B cell (primary cell): ENCODE measurements at regions not wholly inside any gene's neighbourhood (a gene's known extent, or its start where the extent isn't known, plus 50 kb on each side); places are given as distances from the start of the nearest gene placed in this dataset.

Experiments used
- ATAC-seq: fragments of 200-7000 bp; cut with Tn5 transposase; one replicate; pipeline ENCODE4 v1.10.0; 2021; ENCODE audit warnings: low read depth, mild to moderate bottlenecking, moderate number of reproducible peaks, moderate library complexity
- CTCF ChIA-PET: fragments of 350-600 bp; sonication (Branson Sonifier 250); formaldehyde crosslinking; loops from one replicate; lab custom pipeline; 2021; ENCODE audit warnings: antibody characterized with exemption, inconsistent platforms; lab: Charles Lee
- POLR2A ChIA-PET: fragments of 350-600 bp; sonication (Branson Sonifier 250); formaldehyde crosslinking; loops from one replicate; lab custom pipeline; 2021; ENCODE audit warnings: antibody characterized with exemption; lab: Charles Lee
- DNase-seq: peaks from one replicate; pipeline ENCODE4 v3.0.0; 2013
- H2AFZ ChIP-seq: 2 replicates; pipeline ENCODE4 v1.6.1; 2012; ENCODE audit warnings: mild to moderate bottlenecking, low read depth, low read length; ENCODE audit not compliant: insufficient read depth, poor library complexity, severe bottlenecking
- H3K27ac ChIP-seq, 2 donors: 1 replicate in 1 of 2; 2 replicates in 1 of 2; pipeline ENCODE4 v1.5.1; 2012 to 2013; ENCODE audit warnings: low read length in 2 of 2, mild to moderate bottlenecking in 2 of 2, moderate library complexity in 1 of 2
- H3K27me3 ChIP-seq, 4 experiments: fragments of 200-600 bp in 1 of 4; sonication (generic) in 1 of 4; replicated peaks in 1 of 4; 1 replicate in 2 of 4; 2 replicates in 2 of 4; pipeline versions ENCODE4 v1.6.1 to v1.7.0; 2013 to 2016; ENCODE audit warnings: low read length in 3 of 4, mild to moderate bottlenecking in 2 of 4, mixed read lengths in 1 of 4, moderate library complexity in 1 of 4; ENCODE audit not compliant: insufficient read depth in 4 of 4, control insufficient read depth in 3 of 4; ENCODE audit errors: control extremely low read depth in 1 of 4
- H3K36me3 ChIP-seq, 2 experiments: replicated peaks in 1 of 2; 1 replicate in 1 of 2; 2 replicates in 1 of 2; pipeline versions ENCODE4 v1.6.1 to v1.7.1; 2013; ENCODE audit warnings: low read length in 1 of 2; ENCODE audit not compliant: insufficient read depth in 2 of 2, control insufficient read depth in 1 of 2; ENCODE audit errors: control extremely low read depth in 1 of 2, extremely low read depth in 1 of 2
- H3K4me1 ChIP-seq, 2 donors: fragments of 200-600 bp in 1 of 2; sonication (generic) in 1 of 2; 1 replicate in 1 of 2; 2 replicates in 1 of 2; pipeline versions ENCODE4 v1.5.1 to v1.6.1; 2013 to 2017; ENCODE audit warnings: low read length in 2 of 2; ENCODE audit not compliant: control insufficient read depth in 2 of 2, insufficient read depth in 2 of 2
- H3K4me2 ChIP-seq: replicated peaks from 2 replicates; pipeline ENCODE3; 2012; ENCODE audit warnings: mild to moderate bottlenecking, low read depth, low read length; ENCODE audit not compliant: poor library complexity, severe bottlenecking
- H3K4me3 ChIP-seq, 5 experiments: fragments of 200-600 bp in 1 of 5; sonication (generic) in 1 of 5; 1 replicate in 3 of 5; 2 replicates in 2 of 5; pipeline versions ENCODE4 v1.5.1 to v1.7.0; 2011 to 2016; ENCODE audit warnings: low read length in 4 of 5, mild to moderate bottlenecking in 4 of 5, low read depth in 2 of 5, control low read depth in 1 of 5, moderate library complexity in 1 of 5; ENCODE audit not compliant: insufficient read depth in 1 of 5; ENCODE audit errors: control extremely low read depth in 1 of 5, extremely low read depth in 1 of 5
- H3K79me2 ChIP-seq: fragments of 200-600 bp; sonication (generic); one replicate; pipeline ENCODE4 v1.6.0; 2016; ENCODE audit warnings: low read length; ENCODE audit not compliant: control insufficient read depth, insufficient read depth
- H3K9ac ChIP-seq: fragments of 200-600 bp; sonication (generic); 2 replicates; pipeline ENCODE4 v1.6.1; 2017; ENCODE audit warnings: mild to moderate bottlenecking, low read length, moderate library complexity
- H3K9me3 ChIP-seq, 3 donors: one replicate each; pipeline versions ENCODE4 v1.6.1 to v1.7.1; 2013; ENCODE audit warnings: low read length in 2 of 3; ENCODE audit not compliant: control insufficient read depth in 2 of 3, insufficient read depth in 1 of 3; ENCODE audit errors: control extremely low read depth in 1 of 3
- H4K20me1 ChIP-seq: 2 replicates; pipeline ENCODE4 v1.6.0; 2012; ENCODE audit warnings: mild to moderate bottlenecking, low read length; ENCODE audit not compliant: insufficient read depth, control insufficient read depth, poor library complexity, severe bottlenecking
- H3K27ac Mint-ChIP-seq: one replicate; pipeline ENCODE4 v1.8.0; 2021; ENCODE audit warnings: mixed read lengths
- H3K27me3 Mint-ChIP-seq: one replicate; pipeline ENCODE4 v1.8.0; 2021; ENCODE audit warnings: mixed read lengths
- H3K4me1 Mint-ChIP-seq: one replicate; pipeline ENCODE4 v1.8.0; 2021; ENCODE audit warnings: mixed read lengths
- H3K4me3 Mint-ChIP-seq: one replicate; pipeline ENCODE4 v1.8.0; 2021; ENCODE audit warnings: mixed read lengths
- H3K9me3 Mint-ChIP-seq: one replicate; pipeline ENCODE4 v1.8.0; 2022; ENCODE audit warnings: mixed read lengths; ENCODE audit not compliant: insufficient read depth
- EZH2 ChIP-seq: IDR thresholded peaks from 2 replicates; pipeline ENCODE4 v1.6.1; 2012; ENCODE audit warnings: borderline replicate concordance, low read depth, mild to moderate bottlenecking, moderate library complexity, low read length; ENCODE audit not compliant: insufficient read depth, poor library complexity, severe bottlenecking
- WGBS: methylation state at CpG from one replicate; pipeline ENCODE4 v1.1.5; 2013; ENCODE audit warnings: missing lambda C conversion rate; ENCODE audit not compliant: insufficient coverage; 5-methylcytosine and 5-hydroxymethylcytosine counted together
- intact Hi-C: fragments of 100-400 bp; cut with micrococcal nuclease; formaldehyde crosslinking; loops from one replicate; pipeline ENCODE4 v1.10.0; 2022
- TF ChIP-seq, protein P1 (sequence below): fragments of 200-600 bp; IDR thresholded peaks from one replicate; pipeline ENCODE4 v1.8.0; 2022; ENCODE audit warnings: antibody characterized with exemption, mild to moderate bottlenecking

- H3K9me3 Mint-ChIP-seq: no peaks in the 10 kb centered on the region
- H3K4me3 Mint-ChIP-seq: peak overlapping the region; percentile 17
- Histone ChIP-seq H3K27me3 (no peaks in the 10 kb centered on the region), H3K9me3 (no peaks in the 10 kb centered on the region), H4K20me1 (no peaks in the 10 kb centered on the region), H3K27ac (peak overlapping the region in 1 of 2 donors; percentile 42), H3K4me2 (peak overlapping the region; percentile 35), H3K79me2 (no peaks in the 10 kb centered on the region), H3K4me3 (no peak overlapping the region), H3K36me3 (no peaks in the 10 kb centered on the region), H3K4me1 (peaks cover 16 to 23% of the 10 kb centered on the region in 2 donors), H3K9ac (no peak overlapping the region), H2AFZ (no peak overlapping the region)
- peak; percentile 53 for ATAC-seq
- intact Hi-C loops: loop anchor here (1.0 to 2.0 kb wide), 3 partner anchors 15 to 180 kb away; no protein-coding TSS in a partner anchor
- no peak for TF ChIP-seq EZH2
- TF ChIP-seq, protein P1, sequence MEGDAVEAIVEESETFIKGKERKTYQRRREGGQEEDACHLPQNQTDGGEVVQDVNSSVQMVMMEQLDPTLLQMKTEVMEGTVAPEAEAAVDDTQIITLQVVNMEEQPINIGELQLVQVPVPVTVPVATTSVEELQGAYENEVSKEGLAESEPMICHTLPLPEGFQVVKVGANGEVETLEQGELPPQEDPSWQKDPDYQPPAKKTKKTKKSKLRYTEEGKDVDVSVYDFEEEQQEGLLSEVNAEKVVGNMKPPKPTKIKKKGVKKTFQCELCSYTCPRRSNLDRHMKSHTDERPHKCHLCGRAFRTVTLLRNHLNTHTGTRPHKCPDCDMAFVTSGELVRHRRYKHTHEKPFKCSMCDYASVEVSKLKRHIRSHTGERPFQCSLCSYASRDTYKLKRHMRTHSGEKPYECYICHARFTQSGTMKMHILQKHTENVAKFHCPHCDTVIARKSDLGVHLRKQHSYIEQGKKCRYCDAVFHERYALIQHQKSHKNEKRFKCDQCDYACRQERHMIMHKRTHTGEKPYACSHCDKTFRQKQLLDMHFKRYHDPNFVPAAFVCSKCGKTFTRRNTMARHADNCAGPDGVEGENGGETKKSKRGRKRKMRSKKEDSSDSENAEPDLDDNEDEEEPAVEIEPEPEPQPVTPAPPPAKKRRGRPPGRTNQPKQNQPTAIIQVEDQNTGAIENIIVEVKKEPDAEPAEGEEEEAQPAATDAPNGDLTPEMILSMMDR: no peak
- POLR2A ChIA-PET: no interaction called here
- WGBS: 67% methylated on average over 1 of the region's 1 CpG
- CTCF ChIA-PET: no interaction called here
- DNase-seq: no peak
- no peaks in the 10 kb centered on the region for H3K27me3 Mint-ChIP-seq
- peak overlapping the region; percentile 42 for H3K27ac Mint-ChIP-seq
- peaks cover 23% of the 10 kb centered on the region for H3K4me1 Mint-ChIP-seq
Measured at GRCh38 chr5:124825983-124826337, 79.5 kb upstream of the ZNF608 start.

GRCh38 chr5:124828731-124829234 is 82.3 kb upstream of the ZNF608 start:
- no peaks in the 10 kb centered on the region for H3K27me3 Mint-ChIP-seq
- WGBS: no CpG with 5 or more reads among the region's 2 CpGs
- intact Hi-C loops: no loop called here

More at GRCh38 chr5:124828731-124829234, 82.3 kb upstream of the ZNF608 start:
- Mint-ChIP-seq H3K27ac (no peak overlapping the region), H3K9me3 (no peaks in the 10 kb centered on the region), H3K4me1 (peaks cover 38% of the 10 kb centered on the region), H3K4me3 (no peak overlapping the region)
- Histone ChIP-seq H3K4me2 (no peak overlapping the region), H3K4me3 (no peak overlapping the region), H3K4me1 (peaks cover 23 to 42% of the 10 kb centered on the region in 2 donors), H3K9ac (no peak overlapping the region), H4K20me1 (no peaks in the 10 kb centered on the region), H3K36me3 (no peaks in the 10 kb centered on the region), H3K9me3 (peaks cover 0 to 9% (median 3%) of the 10 kb centered on the region in 3 donors), H3K27me3 (no peaks in the 10 kb centered on the region), H2AFZ (no peak overlapping the region), H3K27ac (no peak overlapping the region), H3K79me2 (no peaks in the 10 kb centered on the region)
- ATAC-seq: no peak
- CTCF ChIA-PET: no interaction called here
- no peak for DNase-seq
- TF ChIP-seq EZH2: no peak
- TF ChIP-seq, protein P1: no peak
- POLR2A ChIA-PET: interaction anchor here (0.5 kb wide), 1 partner anchor 81 kb away, joined by 11 read pairs; no protein-coding TSS in a partner anchor
